ENCODE measurements at regions not wholly inside any gene's neighbourhood (a gene's known extent, or its start where the extent isn't known, plus 50 kb on each side); places are given as distances from the start of the nearest gene placed in this dataset.

DNA sequence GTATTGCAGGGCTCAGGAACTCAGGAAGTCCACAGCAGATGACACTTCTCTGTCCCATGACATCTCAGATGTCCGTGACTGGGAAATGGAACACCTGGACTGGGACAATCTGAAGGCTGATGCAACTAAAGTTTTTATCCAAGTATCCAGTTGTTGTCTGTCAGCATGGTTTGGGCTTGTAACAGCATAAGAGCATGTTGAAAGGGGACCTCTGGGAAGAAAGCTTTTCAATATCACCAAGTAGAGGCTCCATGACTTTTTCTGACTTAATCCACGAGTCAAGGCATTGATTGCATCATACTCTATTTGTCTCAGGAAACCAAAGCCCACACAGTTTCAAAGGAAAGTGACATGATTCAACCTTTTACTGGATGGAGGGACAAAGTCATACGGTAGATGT is 807.7 kb downstream of the MTRR start:
- H3K27me3 ChIP-seq (replicated peaks in 1 of 2; ENCODE audit: control insufficient read depth in 2 of 2, insufficient read depth in 2 of 2, low read length in 1 of 2) = no peaks in the 10 kb centered on the region
- no peaks in the 10 kb centered on the region for H4K20me1 ChIP-seq (ENCODE audit: control insufficient read depth, insufficient read depth)
- no peaks in the 10 kb centered on the region for H3K79me2 ChIP-seq (ENCODE audit: control insufficient read depth, insufficient read depth, low read length)
- DNase-seq (ENCODE audit: low read depth, low spot score) = no peak
- H3K4me3 ChIP-seq = no peak overlapping the region
- no TSS peak for BruUV-seq (replicated peaks)
- no peak for ATAC-seq
- H3K4me1 ChIP-seq (ENCODE audit: control insufficient read depth, insufficient read depth, low read length) = no peaks in the 10 kb centered on the region
- H3K27ac ChIP-seq (ENCODE audit: control insufficient read depth, insufficient read depth) = no peak overlapping the region
- WGBS (ENCODE audit: insufficient coverage, insufficient replicate concordance, low lambda C conversion rate, missing lambda C conversion rate) = 34% methylated on average over 3 of the region's 3 CpGs
- H3K36me3 ChIP-seq (ENCODE audit: control insufficient read depth in 2 of 2, insufficient read depth in 2 of 2, low read length in 1 of 2) = no peaks in the 10 kb centered on the region
- TF ChIP-seq, protein P1, sequence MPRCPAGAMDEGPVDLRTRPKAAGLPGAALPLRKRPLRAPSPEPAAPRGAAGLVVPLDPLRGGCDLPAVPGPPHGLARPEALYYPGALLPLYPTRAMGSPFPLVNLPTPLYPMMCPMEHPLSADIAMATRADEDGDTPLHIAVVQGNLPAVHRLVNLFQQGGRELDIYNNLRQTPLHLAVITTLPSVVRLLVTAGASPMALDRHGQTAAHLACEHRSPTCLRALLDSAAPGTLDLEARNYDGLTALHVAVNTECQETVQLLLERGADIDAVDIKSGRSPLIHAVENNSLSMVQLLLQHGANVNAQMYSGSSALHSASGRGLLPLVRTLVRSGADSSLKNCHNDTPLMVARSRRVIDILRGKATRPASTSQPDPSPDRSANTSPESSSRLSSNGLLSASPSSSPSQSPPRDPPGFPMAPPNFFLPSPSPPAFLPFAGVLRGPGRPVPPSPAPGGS (IDR thresholded peaks at IDR 0.05; ENCODE audit: borderline replicate concordance, insufficient read depth, low read depth, low read length, poor library complexity, severe bottlenecking) = no peak
- TF ChIP-seq NFYA (IDR thresholded peaks at IDR 0.05; ENCODE audit: borderline replicate concordance, low read depth, low read length) (no peak), GABPA (IDR thresholded peaks at IDR 0.05; ENCODE audit: low read depth) (no peak)
- no peaks in the 10 kb centered on the region for H3K9me3 ChIP-seq (replicated peaks; ENCODE audit: control insufficient read depth, insufficient read depth, low read length)
- ChIA-PET CTCF (no interaction called here), POLR2A (no interaction called here), SMC1A (ENCODE audit: uncharacterized antibody, unreplicated experiment) (no interaction called here), RAD21 (ENCODE audit: unreplicated experiment) (no interaction called here)
- no peak for FAIRE-seq
- no peak overlapping the region for H3K4me2 ChIP-seq (ENCODE audit: control insufficient read depth, insufficient read depth)
- in situ Hi-C loops (cut with MboI) = no loop called here
- intact Hi-C loops (cut with micrococcal nuclease; ENCODE audit: unreplicated experiment) = no loop called here
- H3K9ac ChIP-seq (ENCODE audit: control insufficient read depth, insufficient read depth, low read length) = no peak overlapping the region
- no peak overlapping the region for H2AFZ ChIP-seq (ENCODE audit: control insufficient read depth, low read depth, low read length)

DNA sequence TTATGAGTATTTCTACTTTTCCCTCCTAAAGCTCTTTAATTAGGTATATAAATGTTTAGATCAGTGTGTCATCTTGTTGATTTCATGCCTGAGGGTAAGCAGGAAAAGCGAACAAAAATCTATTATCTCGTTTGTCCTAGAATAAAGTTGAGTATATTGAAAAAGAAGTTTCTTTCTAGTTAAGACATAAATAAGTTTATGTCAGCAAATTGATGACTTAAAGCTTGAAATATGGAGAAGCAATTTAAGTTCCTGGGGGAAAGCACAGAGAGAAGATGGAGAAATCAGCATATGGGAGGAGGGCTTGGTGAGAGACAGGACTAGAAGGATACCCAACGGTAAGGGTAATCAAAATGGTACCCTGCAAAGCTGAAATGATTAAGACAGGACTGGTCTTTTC is 813.4 kb downstream of the MTRR start:
- ATAC-seq (no peak), FAIRE-seq (no peak), DNase-seq (ENCODE audit: low read depth, low spot score) (no peak)
- ChIA-PET POLR2A (no interaction called here), RAD21 (ENCODE audit: unreplicated experiment) (no interaction called here), SMC1A (ENCODE audit: uncharacterized antibody, unreplicated experiment) (interaction anchor here (1.0 kb wide), 1 partner anchor 12 kb away, joined by 3 read pairs; no protein-coding TSS in a partner anchor), CTCF (no interaction called here)
- Histone ChIP-seq H2AFZ (ENCODE audit: control insufficient read depth, low read depth, low read length) (no peak overlapping the region), H3K4me2 (ENCODE audit: control insufficient read depth, insufficient read depth) (no peak overlapping the region), H3K9me3 (replicated peaks; ENCODE audit: control insufficient read depth, insufficient read depth, low read length) (no peaks in the 10 kb centered on the region), H3K27me3 (replicated peaks in 1 of 2; ENCODE audit: control insufficient read depth in 2 of 2, insufficient read depth in 2 of 2, low read length in 1 of 2) (no peaks in the 10 kb centered on the region), H4K20me1 (ENCODE audit: control insufficient read depth, insufficient read depth) (no peaks in the 10 kb centered on the region), H3K79me2 (ENCODE audit: control insufficient read depth, insufficient read depth, low read length) (no peaks in the 10 kb centered on the region), H3K4me3 (no peak overlapping the region), H3K27ac (ENCODE audit: control insufficient read depth, insufficient read depth) (no peak overlapping the region), H3K9ac (ENCODE audit: control insufficient read depth, insufficient read depth, low read length) (no peak overlapping the region), H3K4me1 (ENCODE audit: control insufficient read depth, insufficient read depth, low read length) (no peaks in the 10 kb centered on the region), H3K36me3 (ENCODE audit: control insufficient read depth in 2 of 2, insufficient read depth in 2 of 2, low read length in 1 of 2) (no peaks in the 10 kb centered on the region)
- intact Hi-C loops (cut with micrococcal nuclease; ENCODE audit: unreplicated experiment) (no loop called here), in situ Hi-C loops (cut with MboI) (no loop called here)
- BruUV-seq (replicated peaks) = no TSS peak
- 17% methylated on average over 3 of the region's 3 CpGs for WGBS (ENCODE audit: insufficient coverage, insufficient replicate concordance, low lambda C conversion rate, missing lambda C conversion rate)
- TF ChIP-seq YY1 (IDR thresholded peaks at IDR 0.05; ENCODE audit: low read depth, low read length) (no peak), BHLHE40 (IDR thresholded peaks at IDR 0.05; ENCODE audit: borderline replicate concordance in 1 of 2, low read depth in 2 of 2, low read length in 1 of 2) (no peak), MYB (IDR thresholded peaks at IDR 0.05; ENCODE audit: borderline replicate concordance, low read depth, low read length) (no peak), ZZZ3 (IDR thresholded peaks at IDR 0.05; ENCODE audit: control insufficient read depth, insufficient read length, low read depth) (no peak), RBBP5 (conservative IDR thresholded peaks at IDR 0.05) (no peak), CHD4 (IDR thresholded peaks at IDR 0.05) (no peak), YBX1 (IDR thresholded peaks at IDR 0.05) (no peak), ASH2L (IDR thresholded peaks at IDR 0.05; ENCODE audit: borderline replicate concordance, low read depth) (no peak)
- TF ChIP-seq, protein P2, sequence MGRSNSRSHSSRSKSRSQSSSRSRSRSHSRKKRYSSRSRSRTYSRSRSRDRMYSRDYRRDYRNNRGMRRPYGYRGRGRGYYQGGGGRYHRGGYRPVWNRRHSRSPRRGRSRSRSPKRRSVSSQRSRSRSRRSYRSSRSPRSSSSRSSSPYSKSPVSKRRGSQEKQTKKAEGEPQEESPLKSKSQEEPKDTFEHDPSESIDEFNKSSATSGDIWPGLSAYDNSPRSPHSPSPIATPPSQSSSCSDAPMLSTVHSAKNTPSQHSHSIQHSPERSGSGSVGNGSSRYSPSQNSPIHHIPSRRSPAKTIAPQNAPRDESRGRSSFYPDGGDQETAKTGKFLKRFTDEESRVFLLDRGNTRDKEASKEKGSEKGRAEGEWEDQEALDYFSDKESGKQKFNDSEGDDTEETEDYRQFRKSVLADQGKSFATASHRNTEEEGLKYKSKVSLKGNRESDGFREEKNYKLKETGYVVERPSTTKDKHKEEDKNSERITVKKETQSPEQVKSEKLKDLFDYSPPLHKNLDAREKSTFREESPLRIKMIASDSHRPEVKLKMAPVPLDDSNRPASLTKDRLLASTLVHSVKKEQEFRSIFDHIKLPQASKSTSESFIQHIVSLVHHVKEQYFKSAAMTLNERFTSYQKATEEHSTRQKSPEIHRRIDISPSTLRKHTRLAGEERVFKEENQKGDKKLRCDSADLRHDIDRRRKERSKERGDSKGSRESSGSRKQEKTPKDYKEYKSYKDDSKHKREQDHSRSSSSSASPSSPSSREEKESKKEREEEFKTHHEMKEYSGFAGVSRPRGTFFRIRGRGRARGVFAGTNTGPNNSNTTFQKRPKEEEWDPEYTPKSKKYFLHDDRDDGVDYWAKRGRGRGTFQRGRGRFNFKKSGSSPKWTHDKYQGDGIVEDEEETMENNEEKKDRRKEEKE (IDR thresholded peaks at IDR 0.05) = no peak

All from GM12878 (cell line).